ENCODE measurements at regions not wholly inside any gene's neighbourhood (a gene's known extent, or its start where the extent isn't known, plus 50 kb on each side); places are given as distances from the start of the nearest gene placed in this dataset.

- no peak for TF ChIP-seq ZNF384 (IDR thresholded peaks at IDR 0.05)
- no peak for TF ChIP-seq FOXM1 (IDR thresholded peaks at IDR 0.05; ENCODE audit: borderline replicate concordance)
- no peak for TF ChIP-seq TARDBP (IDR thresholded peaks at IDR 0.05)
- TF ChIP-seq BHLHE40 (IDR thresholded peaks at IDR 0.05; ENCODE audit: borderline replicate concordance): no peak
These were observed 765.9 kb downstream of the NTRK3 start for GRCh38 chr15:87490666-87491065.
